ENCODE measurements at regions not wholly inside any gene's neighbourhood (a gene's known extent, or its start where the extent isn't known, plus 50 kb on each side); places are given as distances from the start of the nearest gene placed in this dataset.

DNA sequence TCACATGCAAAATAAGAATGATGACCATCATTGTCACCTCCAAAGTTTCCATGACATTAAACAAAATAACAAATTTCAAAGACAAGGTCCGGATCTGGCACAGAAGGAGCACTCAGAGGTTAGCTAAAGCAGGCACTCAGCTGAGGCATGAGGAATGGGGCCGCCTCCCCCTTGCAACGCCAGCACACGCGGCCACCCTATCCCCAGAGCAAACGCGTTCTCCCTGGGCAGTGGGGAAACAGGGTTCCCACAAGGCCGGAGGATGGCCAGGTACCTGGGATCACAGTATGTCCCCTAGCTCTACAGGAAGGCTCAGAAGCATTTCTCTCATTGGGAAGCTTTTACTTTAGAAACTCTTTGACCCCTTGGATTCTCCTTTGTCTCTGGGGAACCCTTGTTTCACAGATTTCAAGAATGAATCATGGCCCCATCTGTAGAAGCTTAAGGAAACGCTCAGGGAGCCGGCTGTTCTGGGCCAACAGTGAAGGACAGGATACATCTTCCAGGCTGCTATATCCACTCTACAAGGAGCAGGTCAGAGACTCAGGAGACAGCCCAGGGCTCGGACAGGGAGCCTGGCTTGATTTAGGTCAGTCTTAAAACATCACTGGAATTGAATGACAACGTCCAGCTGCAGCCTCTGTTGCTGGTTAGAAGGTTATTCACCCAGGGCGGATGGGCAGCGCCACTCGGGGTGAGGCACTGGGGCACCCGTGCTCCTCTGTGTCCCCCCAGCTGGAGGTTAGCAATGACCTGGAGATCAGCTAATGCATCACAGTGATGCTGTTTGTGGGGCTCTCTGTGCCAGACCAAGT, 496.4 kb downstream of the NPHP4 start:
- no peaks in the 10 kb centered on the region for H3K36me3 Mint-ChIP-seq
- no peaks in the 10 kb centered on the region for H3K4me1 ChIP-seq (ENCODE audit: control insufficient read depth in 1 of 2, insufficient read depth in 2 of 2, low read length in 2 of 2)
- 91% methylated on average over 12 of the region's 16 CpGs for WGBS (ENCODE audit: insufficient coverage)
- no peak overlapping the region for H3K27ac ChIP-seq (ENCODE audit: low read depth in 1 of 2, low read length in 2 of 2)
- H3K4me1 Mint-ChIP-seq: no peaks in the 10 kb centered on the region
- no peak for DNase-seq
- no peaks in the 10 kb centered on the region for H4K20me1 ChIP-seq (ENCODE audit: insufficient read depth, low read length)
- H3K79me2 ChIP-seq (ENCODE audit: insufficient read depth, low read length): no peaks in the 10 kb centered on the region
- no peak overlapping the region for H3K27ac Mint-ChIP-seq
- H3K36me3 ChIP-seq (replicated peaks in 1 of 2; ENCODE audit: control insufficient read depth in 1 of 2, insufficient read depth in 2 of 2, low read length in 2 of 2): no peaks in the 10 kb centered on the region
- H3K27me3 Mint-ChIP-seq (ENCODE audit: low read depth in 3 of 3): peaks cover 4 to 8% (median 5%) of the 10 kb centered on the region in 3 donors
- H3K4me2 ChIP-seq (replicated peaks; ENCODE audit: extremely low read depth, low read length, poor library complexity, severe bottlenecking): no peak overlapping the region
- no peak overlapping the region for H3K9ac ChIP-seq (ENCODE audit: insufficient read depth, low read length, poor library complexity, severe bottlenecking)
- no peak overlapping the region for H3K4me3 Mint-ChIP-seq
- TF ChIP-seq CTCF (IDR thresholded peaks at IDR 0.05): no peak
- H3K9me3 Mint-ChIP-seq: peaks cover 0 to 1% (median 0%) of the 10 kb centered on the region in 7 donors
- H2AFZ ChIP-seq (ENCODE audit: insufficient read depth, low read depth, low read length, poor library complexity, severe bottlenecking): no peak overlapping the region
- H3K27me3 ChIP-seq (ENCODE audit: control insufficient read depth in 2 of 2, insufficient read depth in 2 of 2, low read length in 2 of 2): no peaks in the 10 kb centered on the region
- H3K4me3 ChIP-seq (replicated peaks in 1 of 3; ENCODE audit: low read depth in 2 of 3, low read length in 3 of 3): no peak overlapping the region
- H3K9me3 ChIP-seq (replicated peaks in 1 of 2; ENCODE audit: control insufficient read depth in 1 of 2, insufficient read depth in 1 of 2, low read length in 2 of 2): no peaks in the 10 kb centered on the region
- intact Hi-C loops (cut with micrococcal nuclease): no loop called here

DNA sequence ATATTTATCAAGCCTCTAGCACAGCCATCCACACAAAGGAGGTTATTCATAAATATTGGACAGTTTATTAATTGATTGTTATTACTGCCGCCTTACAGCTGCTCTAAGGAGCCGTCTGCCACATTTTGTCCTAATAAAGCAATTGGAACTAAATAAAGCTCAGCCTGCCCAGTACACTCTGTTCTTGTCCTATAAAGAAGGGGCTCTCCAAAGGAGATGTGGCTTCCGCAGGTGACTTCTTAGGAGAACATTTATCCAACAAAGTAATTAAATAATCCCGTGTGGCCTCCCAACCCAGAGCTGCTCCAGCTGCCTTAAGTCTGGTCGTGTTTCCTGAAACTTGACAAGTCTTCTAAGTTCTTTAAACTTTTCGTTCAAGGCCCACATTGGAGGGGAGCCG, 497.7 kb downstream of the NPHP4 start:
- no peaks in the 10 kb centered on the region for H3K4me1 Mint-ChIP-seq
- peaks cover 4 to 8% (median 7%) of the 10 kb centered on the region in 3 donors for H3K27me3 Mint-ChIP-seq (ENCODE audit: low read depth in 3 of 3)
- peaks cover 0 to 1% (median 0%) of the 10 kb centered on the region in 7 donors for H3K9me3 Mint-ChIP-seq

More for the DNA sequence above, 497.7 kb downstream of the NPHP4 start:
- Histone ChIP-seq H3K9ac (ENCODE audit: insufficient read depth, low read length, poor library complexity, severe bottlenecking) (no peak overlapping the region), H3K4me1 (ENCODE audit: control insufficient read depth in 1 of 2, insufficient read depth in 2 of 2, low read length in 2 of 2) (no peaks in the 10 kb centered on the region), H4K20me1 (ENCODE audit: insufficient read depth, low read length) (no peaks in the 10 kb centered on the region), H3K27ac (ENCODE audit: low read depth in 1 of 2, low read length in 2 of 2) (no peak overlapping the region), H3K27me3 (ENCODE audit: control insufficient read depth in 2 of 2, insufficient read depth in 2 of 2, low read length in 2 of 2) (no peaks in the 10 kb centered on the region), H3K9me3 (replicated peaks in 1 of 2; ENCODE audit: control insufficient read depth in 1 of 2, insufficient read depth in 1 of 2, low read length in 2 of 2) (no peaks in the 10 kb centered on the region), H3K79me2 (ENCODE audit: insufficient read depth, low read length) (no peaks in the 10 kb centered on the region), H3K4me3 (replicated peaks in 1 of 3; ENCODE audit: low read depth in 2 of 3, low read length in 3 of 3) (no peak overlapping the region), H3K36me3 (replicated peaks in 1 of 2; ENCODE audit: control insufficient read depth in 1 of 2, insufficient read depth in 2 of 2, low read length in 2 of 2) (no peaks in the 10 kb centered on the region), H2AFZ (ENCODE audit: insufficient read depth, low read depth, low read length, poor library complexity, severe bottlenecking) (no peak overlapping the region), H3K4me2 (replicated peaks; ENCODE audit: extremely low read depth, low read length, poor library complexity, severe bottlenecking) (no peak overlapping the region)
- DNase-seq: no peak
- Mint-ChIP-seq H3K4me3 (no peak overlapping the region), H3K27ac (no peak overlapping the region), H3K36me3 (no peaks in the 10 kb centered on the region)
- intact Hi-C loops (cut with micrococcal nuclease): no loop called here
- no peak for TF ChIP-seq CTCF (IDR thresholded peaks at IDR 0.05)
- 92% methylated on average over 2 of the region's 7 CpGs for WGBS (ENCODE audit: insufficient coverage)
